ENCODE measurements at regions not wholly inside any gene's neighbourhood (a gene's known extent, or its start where the extent isn't known, plus 50 kb on each side); places are given as distances from the start of the nearest gene placed in this dataset.
"Not testable (repeated sequence)": the region's sequence is repeated elsewhere in the genome, so short reads cannot be mapped to it uniquely, and the experiment has no call there.

- ChIA-PET POLR2A (interaction anchor here (2.0 kb wide), 1 partner anchor 55 kb away, joined by 17 read pairs; the partner anchor contains the start of gene RHOB), CTCF (interaction anchor here (0.7 kb wide), 1 partner anchor 141 kb away, joined by 3 read pairs; no protein-coding TSS in a partner anchor)
- Histone ChIP-seq H3K4me3 (ENCODE audit: low read depth, low read length) (no peak overlapping the region), H3K4me1 (ENCODE audit: control insufficient read depth, insufficient read depth, low read length) (no peaks in the 10 kb centered on the region), H3K9me3 (ENCODE audit: control insufficient read depth, insufficient read depth, low read depth, low read length) (no peaks in the 10 kb centered on the region), H3K27ac (ENCODE audit: extremely low read depth, low read depth, low read length) (no peak overlapping the region), H3K36me3 (ENCODE audit: control insufficient read depth in 2 of 2, insufficient read depth in 1 of 2, low read length in 2 of 2) (no peaks in the 10 kb centered on the region)
- TF ChIP-seq PRDM1 (tag by site-specific recombination; IDR thresholded peaks at IDR 0.05) (peak; percentile 53; the same call in 1 of the 2 replicates), ZBTB17 (tag by site-specific recombination; IDR thresholded peaks at IDR 0.05) (peak; percentile 52; the same call in 1 of the 2 replicates), SP7 (tag by site-specific recombination; IDR thresholded peaks at IDR 0.05) (no peak)
Measured at GRCh38 chr2:20501974-20502373, 55.1 kb downstream of the RHOB start.

DNA sequence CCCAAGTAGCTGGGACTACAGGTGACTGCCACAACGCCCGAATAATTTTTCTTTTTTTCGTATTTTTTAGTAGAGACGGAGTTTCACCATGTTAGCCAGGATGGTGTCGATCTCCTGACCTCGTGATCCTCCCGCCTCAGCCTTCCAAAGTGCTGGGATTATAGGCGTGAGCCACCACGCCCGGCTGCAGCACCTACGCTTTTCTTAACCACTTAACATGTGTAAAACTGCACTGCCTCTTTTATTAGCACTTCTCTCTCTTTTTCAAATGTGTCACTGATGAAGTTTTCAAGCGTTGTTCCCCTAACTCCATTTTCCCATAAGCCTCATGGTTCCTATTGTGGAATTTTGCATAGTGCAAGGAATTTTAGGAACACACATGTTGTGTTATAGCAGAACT is 55.6 kb downstream of the RHOB start:
- not testable (repeated sequence) for H3K36me3 ChIP-seq (ENCODE audit: control insufficient read depth in 2 of 2, insufficient read depth in 1 of 2, low read length in 2 of 2); H3K4me1 ChIP-seq (ENCODE audit: control insufficient read depth, insufficient read depth, low read length); H3K9me3 ChIP-seq (ENCODE audit: control insufficient read depth, insufficient read depth, low read depth, low read length); H3K4me3 ChIP-seq (ENCODE audit: low read depth, low read length); H3K27ac ChIP-seq (ENCODE audit: extremely low read depth, low read depth, low read length)
- ChIA-PET CTCF (interaction anchor here (0.7 kb wide), 1 partner anchor 140 kb away, joined by 3 read pairs; no protein-coding TSS in a partner anchor), POLR2A (interaction anchor here (2.0 kb wide), 1 partner anchor 55 kb away, joined by 17 read pairs; the partner anchor contains the start of gene RHOB)

DNA sequence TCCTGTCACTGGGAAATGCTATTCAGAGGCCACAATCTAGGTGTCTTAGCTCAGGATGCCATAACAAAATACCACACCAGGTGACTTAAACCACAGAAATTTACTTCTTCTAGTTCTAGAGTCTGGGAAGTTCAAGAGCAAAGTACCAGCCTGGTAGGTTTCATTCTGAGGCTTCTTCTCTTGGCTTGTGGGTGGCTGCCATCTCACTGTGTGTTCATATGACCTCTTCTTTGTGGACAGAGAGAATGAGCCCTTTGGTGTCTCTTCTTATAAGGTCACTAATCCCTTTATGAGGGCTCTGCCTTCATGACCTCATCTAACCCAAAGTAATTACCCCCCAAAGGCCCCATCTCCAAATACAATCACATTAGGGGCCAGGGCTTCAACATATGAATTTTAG is 57.3 kb downstream of the RHOB start:
- POLR2A ChIA-PET: interaction anchor here (1.6 kb wide), 1 partner anchor 57 kb away, joined by 5 read pairs; the partner anchor contains the start of gene RHOB
- Histone ChIP-seq H3K27ac (ENCODE audit: extremely low read depth, low read depth, low read length) (no peak overlapping the region), H3K4me3 (ENCODE audit: low read depth, low read length) (no peak overlapping the region), H3K9me3 (ENCODE audit: control insufficient read depth, insufficient read depth, low read depth, low read length) (no peaks in the 10 kb centered on the region), H3K4me1 (ENCODE audit: control insufficient read depth, insufficient read depth, low read length) (no peaks in the 10 kb centered on the region), H3K36me3 (ENCODE audit: control insufficient read depth in 2 of 2, insufficient read depth in 1 of 2, low read length in 2 of 2) (no peaks in the 10 kb centered on the region)
- CTCF ChIA-PET: interaction anchor here (0.6 to 0.8 kb wide), 2 partner anchors 51 to 107 kb away, joined by 3 read pairs; no protein-coding TSS in a partner anchor
- TF ChIP-seq PATZ1 (tag by site-specific recombination; IDR thresholded peaks at IDR 0.05) (no peak), ZNF707 (tag by site-specific recombination; IDR thresholded peaks at IDR 0.05) (no peak), ZBTB7A (tag by site-specific recombination; IDR thresholded peaks at IDR 0.05; ENCODE audit: low read depth) (no peak)
- TF ChIP-seq, protein P1, sequence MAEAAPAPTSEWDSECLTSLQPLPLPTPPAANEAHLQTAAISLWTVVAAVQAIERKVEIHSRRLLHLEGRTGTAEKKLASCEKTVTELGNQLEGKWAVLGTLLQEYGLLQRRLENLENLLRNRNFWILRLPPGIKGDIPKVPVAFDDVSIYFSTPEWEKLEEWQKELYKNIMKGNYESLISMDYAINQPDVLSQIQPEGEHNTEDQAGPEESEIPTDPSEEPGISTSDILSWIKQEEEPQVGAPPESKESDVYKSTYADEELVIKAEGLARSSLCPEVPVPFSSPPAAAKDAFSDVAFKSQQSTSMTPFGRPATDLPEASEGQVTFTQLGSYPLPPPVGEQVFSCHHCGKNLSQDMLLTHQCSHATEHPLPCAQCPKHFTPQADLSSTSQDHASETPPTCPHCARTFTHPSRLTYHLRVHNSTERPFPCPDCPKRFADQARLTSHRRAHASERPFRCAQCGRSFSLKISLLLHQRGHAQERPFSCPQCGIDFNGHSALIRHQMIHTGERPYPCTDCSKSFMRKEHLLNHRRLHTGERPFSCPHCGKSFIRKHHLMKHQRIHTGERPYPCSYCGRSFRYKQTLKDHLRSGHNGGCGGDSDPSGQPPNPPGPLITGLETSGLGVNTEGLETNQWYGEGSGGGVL (tag by site-specific recombination; IDR thresholded peaks at IDR 0.05): no peak

DNA sequence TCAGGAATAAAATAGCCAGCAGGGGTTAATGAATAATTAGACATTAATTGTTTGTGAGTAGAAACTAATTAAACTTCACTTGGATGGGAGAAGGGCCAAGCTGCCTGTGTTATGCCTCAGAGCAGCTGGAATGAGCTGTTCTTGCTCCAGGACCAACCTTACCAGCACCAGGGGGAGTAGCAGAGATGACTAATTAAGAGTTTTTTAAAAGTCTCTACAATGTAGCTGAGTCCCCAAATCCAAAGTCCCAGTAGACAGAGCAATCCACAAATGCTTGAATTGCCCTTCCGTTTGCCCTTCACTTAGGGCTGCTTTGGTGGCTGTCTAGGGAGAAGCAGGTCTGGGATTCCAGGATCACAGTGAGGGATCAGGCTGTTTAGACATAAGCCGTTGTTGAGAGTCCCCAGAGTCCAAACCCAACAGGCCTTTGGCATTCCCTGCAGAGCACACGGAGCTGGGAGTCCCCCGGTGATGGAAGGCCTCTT is 59.4 kb downstream of the RHOB start:
- POLR2A ChIA-PET: no interaction called here
- H3K4me3 ChIP-seq (ENCODE audit: low read depth, low read length): no peak overlapping the region
- CTCF ChIA-PET: interaction anchor here (1.6 kb wide), 1 partner anchor 59 kb away, joined by 3 read pairs; the partner anchor contains the start of gene RHOB
- peaks cover 3% of the 10 kb centered on the region for H3K4me1 ChIP-seq (ENCODE audit: control insufficient read depth, insufficient read depth, low read length)
- no peaks in the 10 kb centered on the region for H3K36me3 ChIP-seq (ENCODE audit: control insufficient read depth in 2 of 2, insufficient read depth in 1 of 2, low read length in 2 of 2)
- H3K27ac ChIP-seq (ENCODE audit: extremely low read depth, low read depth, low read length): no peak overlapping the region
- TF ChIP-seq, protein P2, sequence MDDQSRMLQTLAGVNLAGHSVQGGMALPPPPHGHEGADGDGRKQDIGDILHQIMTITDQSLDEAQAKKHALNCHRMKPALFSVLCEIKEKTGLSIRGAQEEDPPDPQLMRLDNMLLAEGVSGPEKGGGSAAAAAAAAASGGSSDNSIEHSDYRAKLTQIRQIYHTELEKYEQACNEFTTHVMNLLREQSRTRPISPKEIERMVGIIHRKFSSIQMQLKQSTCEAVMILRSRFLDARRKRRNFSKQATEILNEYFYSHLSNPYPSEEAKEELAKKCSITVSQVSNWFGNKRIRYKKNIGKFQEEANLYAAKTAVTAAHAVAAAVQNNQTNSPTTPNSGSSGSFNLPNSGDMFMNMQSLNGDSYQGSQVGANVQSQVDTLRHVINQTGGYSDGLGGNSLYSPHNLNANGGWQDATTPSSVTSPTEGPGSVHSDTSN (CRISPR knock-in tag; IDR thresholded peaks at IDR 0.05): no peak
- TF ChIP-seq TRIM28 (IDR thresholded peaks at IDR 0.05; ENCODE audit: borderline replicate concordance, low read length): no peak
- TF ChIP-seq ZNF211 (tag by site-specific recombination; IDR thresholded peaks at IDR 0.05; ENCODE audit: low read depth): no peak
- TF ChIP-seq ZNF837 (tag by site-specific recombination; IDR thresholded peaks at IDR 0.05): no peak
- TF ChIP-seq ZNF202 (tag by site-specific recombination; IDR thresholded peaks at IDR 0.05; ENCODE audit: borderline replicate concordance): no peak
- no peak for TF ChIP-seq ZNF354C (tag by site-specific recombination; IDR thresholded peaks at IDR 0.05; ENCODE audit: borderline replicate concordance, low read depth)
- no peak for TF ChIP-seq ZBTB48 (tag by site-specific recombination; IDR thresholded peaks at IDR 0.05)
- TF ChIP-seq, protein P3, sequence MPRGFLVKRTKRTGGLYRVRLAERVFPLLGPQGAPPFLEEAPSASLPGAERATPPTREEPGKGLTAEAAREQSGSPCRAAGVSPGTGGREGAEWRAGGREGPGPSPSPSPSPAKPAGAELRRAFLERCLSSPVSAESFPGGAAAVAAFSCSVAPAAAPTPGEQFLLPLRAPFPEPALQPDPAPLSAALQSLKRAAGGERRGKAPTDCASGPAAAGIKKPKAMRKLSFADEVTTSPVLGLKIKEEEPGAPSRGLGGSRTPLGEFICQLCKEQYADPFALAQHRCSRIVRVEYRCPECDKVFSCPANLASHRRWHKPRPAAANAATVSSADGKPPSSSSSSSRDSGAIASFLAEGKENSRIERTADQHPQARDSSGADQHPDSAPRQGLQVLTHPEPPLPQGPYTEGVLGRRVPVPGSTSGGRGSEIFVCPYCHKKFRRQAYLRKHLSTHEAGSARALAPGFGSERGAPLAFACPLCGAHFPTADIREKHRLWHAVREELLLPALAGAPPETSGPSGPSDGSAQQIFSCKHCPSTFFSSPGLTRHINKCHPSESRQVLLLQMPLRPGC (tag by site-specific recombination; IDR thresholded peaks at IDR 0.05): no peak
- TF ChIP-seq ZNF311 (tag by site-specific recombination; IDR thresholded peaks at IDR 0.05; ENCODE audit: borderline replicate concordance): no peak
- TF ChIP-seq ZNF48 (tag by site-specific recombination; IDR thresholded peaks at IDR 0.05): no peak
- TF ChIP-seq ZNF585B (tag by site-specific recombination; IDR thresholded peaks at IDR 0.05): no peak
- no peaks in the 10 kb centered on the region for H3K9me3 ChIP-seq (ENCODE audit: control insufficient read depth, insufficient read depth, low read depth, low read length)

Data from HEK293 (cell line).